MM.1S (cell line): ENCODE measurements at regions not wholly inside any gene's neighbourhood (a gene's known extent, or its start where the extent isn't known, plus 50 kb on each side); places are given as distances from the start of the nearest gene placed in this dataset.

Experiments
- CTCF ChIP-seq: fragments of 300-600 bp; sonication (generic); IDR thresholded peaks from 2 replicates; pipeline ENCODE4 v1.5.1; 2016; ENCODE audit warnings: antibody characterized with exemption, low read length, mixed read lengths
- EZH2 ChIP-seq: fragments of 300-600 bp; sonication (generic); optimal IDR thresholded peaks from 2 replicates; pipeline ENCODE3; 2017; ENCODE audit warnings: low read depth, mild to moderate bottlenecking, antibody characterized with exemption, low read length, mixed read lengths

GRCh38 chr10:85148693-85149640 is 820.6 kb downstream of the CCSER2 start:
- TF ChIP-seq CTCF (no peak), EZH2 (no peak)
